GM12875 (cell line): ENCODE measurements at regions not wholly inside any gene's neighbourhood (a gene's known extent, or its start where the extent isn't known, plus 50 kb on each side); places are given as distances from the start of the nearest gene placed in this dataset.

Source experiments
- H3K4me3 ChIP-seq: one replicate; pipeline ENCODE4 v1.5.1; 2011; ENCODE audit warnings: low read depth, low read length, control low read depth
- TF ChIP-seq, protein P1 (sequence below): IDR thresholded peaks from 2 replicates; pipeline ENCODE4 v1.5.1; 2011; ENCODE audit warnings: low read depth, mild to moderate bottlenecking, control low read depth, inconsistent platforms, low read length, moderate library complexity, borderline replicate concordance; ENCODE audit not compliant: insufficient read depth

DNA sequence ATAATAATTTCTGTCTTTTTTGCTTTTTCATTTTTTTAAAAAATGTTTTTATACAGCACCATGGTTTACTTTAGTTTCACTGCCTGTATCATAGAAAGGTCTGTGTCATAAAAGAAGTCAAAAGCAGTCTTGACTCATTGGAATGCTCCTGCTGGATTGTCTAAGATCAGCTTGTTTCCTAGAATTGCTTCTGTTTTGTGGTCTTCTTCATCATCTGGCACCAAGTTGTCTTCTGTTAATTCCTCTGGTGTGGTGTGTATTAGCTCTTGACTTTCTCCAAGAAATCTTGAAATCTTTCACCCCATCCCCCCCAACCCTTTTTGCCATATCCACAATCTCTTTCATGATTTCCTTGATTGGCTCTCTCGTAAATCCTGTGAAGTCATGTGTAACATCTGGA lies 250.3 kb upstream of the CXCL12 start:
- H3K4me3 ChIP-seq, result no peak overlapping the region
- TF ChIP-seq, protein P1, sequence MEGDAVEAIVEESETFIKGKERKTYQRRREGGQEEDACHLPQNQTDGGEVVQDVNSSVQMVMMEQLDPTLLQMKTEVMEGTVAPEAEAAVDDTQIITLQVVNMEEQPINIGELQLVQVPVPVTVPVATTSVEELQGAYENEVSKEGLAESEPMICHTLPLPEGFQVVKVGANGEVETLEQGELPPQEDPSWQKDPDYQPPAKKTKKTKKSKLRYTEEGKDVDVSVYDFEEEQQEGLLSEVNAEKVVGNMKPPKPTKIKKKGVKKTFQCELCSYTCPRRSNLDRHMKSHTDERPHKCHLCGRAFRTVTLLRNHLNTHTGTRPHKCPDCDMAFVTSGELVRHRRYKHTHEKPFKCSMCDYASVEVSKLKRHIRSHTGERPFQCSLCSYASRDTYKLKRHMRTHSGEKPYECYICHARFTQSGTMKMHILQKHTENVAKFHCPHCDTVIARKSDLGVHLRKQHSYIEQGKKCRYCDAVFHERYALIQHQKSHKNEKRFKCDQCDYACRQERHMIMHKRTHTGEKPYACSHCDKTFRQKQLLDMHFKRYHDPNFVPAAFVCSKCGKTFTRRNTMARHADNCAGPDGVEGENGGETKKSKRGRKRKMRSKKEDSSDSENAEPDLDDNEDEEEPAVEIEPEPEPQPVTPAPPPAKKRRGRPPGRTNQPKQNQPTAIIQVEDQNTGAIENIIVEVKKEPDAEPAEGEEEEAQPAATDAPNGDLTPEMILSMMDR, result no peak

DNA sequence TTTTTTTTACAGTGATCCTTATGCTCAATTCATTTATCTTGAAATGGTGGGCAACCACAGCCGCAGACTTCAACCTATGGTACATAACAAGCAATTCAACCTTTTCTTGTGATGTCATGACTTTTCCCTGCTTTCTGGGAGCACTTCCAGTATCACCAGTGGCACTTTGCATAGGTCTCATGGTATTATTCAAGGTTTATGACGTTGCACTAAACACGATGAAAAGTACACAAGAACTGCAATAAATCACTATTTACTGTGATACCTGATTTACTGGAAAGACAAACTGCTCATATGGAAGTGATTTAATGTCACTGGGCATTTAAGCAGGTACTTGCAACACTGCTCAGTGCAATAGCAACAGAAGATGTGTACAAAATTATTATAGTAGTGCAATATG lies 251.7 kb upstream of the CXCL12 start:
- H3K4me3 ChIP-seq, result no peak overlapping the region
- TF ChIP-seq, protein P1, result no peak

DNA sequence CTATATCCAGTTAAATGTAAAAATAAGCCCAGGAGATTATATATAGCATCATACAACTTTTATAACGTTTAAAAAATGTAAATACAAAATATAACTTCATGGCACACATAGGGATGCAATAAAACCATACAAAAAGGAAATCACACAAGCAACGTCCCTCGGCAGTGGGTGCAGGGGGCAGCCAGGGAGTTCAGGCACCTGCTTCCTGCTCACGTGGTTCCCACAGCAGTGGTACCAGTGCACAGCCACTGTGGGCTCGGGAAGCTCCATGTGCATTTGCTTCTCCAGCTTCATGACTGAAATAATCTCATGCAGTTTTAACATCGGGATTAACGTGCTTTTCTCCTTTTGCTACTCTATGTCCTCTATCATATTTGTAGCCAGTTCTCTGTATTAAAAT lies 255.5 kb upstream of the CXCL12 start:
- TF ChIP-seq, protein P1, result no peak
- H3K4me3 ChIP-seq, result no peak overlapping the region

- TF ChIP-seq, protein P1, result no peak
- H3K4me3 ChIP-seq, result no peak overlapping the region
Observed at GRCh38 chr10:44647473-44647872, 262.6 kb upstream of the CXCL12 start.

DNA sequence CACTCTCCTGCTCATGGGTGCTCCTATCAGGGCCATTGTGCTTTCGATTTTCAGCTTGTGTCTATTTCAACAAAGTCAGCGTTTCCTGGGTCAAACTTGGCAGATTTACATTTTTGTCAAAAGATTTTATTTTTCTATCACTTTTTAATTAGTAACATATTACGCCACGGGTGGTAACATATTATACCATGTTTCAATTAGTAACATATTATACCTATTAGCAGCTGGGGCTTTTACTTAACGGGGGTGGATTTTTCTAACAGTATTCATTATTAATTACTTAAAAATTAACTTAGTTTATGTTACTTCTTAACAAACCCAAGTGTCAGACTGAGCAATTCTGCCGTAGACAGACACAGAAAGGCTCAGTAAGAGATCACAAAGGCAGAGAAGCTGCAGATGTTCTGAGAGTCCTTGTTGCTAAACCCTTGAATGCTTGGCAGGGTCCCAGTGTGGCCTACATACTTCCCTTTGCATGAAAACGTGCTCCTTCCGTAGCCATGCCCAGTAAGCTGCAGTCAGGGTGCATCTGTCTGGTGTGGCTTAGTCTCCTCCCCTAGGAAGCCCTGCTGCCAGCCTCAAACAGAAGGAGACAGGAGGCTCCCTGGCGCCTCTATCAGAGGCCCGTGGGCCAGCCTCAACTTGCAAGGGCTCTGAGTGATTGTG lies 263.1 kb upstream of the CXCL12 start:
- TF ChIP-seq, protein P1, result no peak
- no peak overlapping the region for H3K4me3 ChIP-seq

- TF ChIP-seq, protein P1, result no peak
- no peak overlapping the region for H3K4me3 ChIP-seq
Observed at GRCh38 chr10:44650691-44651661, 260.2 kb upstream of the TMEM72 start.
